ENCODE measurements at regions not wholly inside any gene's neighbourhood (a gene's known extent, or its start where the extent isn't known, plus 50 kb on each side); places are given as distances from the start of the nearest gene placed in this dataset.

- intact Hi-C loops (cut with DNase I; ENCODE audit: low total_unique reads), result no loop called here
- H3K4me3 ChIP-seq, result no peak overlapping the region
- no peak for DNase-seq (ENCODE audit: low spot score in 2 of 2)
- H3K27ac ChIP-seq, result peak overlapping the region; percentile 53 to 61
- H3K9me3 ChIP-seq, result no peaks in the 10 kb centered on the region
- no peaks in the 10 kb centered on the region for H3K27me3 ChIP-seq
- H3K36me3 ChIP-seq, result no peaks in the 10 kb centered on the region
- no peaks in the 10 kb centered on the region for H3K4me1 ChIP-seq
- TF ChIP-seq CTCF (IDR thresholded peaks at IDR 0.05) (no peak), POLR2A (IDR thresholded peaks at IDR 0.05) (no peak), POLR2AphosphoS5 (IDR thresholded peaks at IDR 0.05) (no peak)
These were observed 209.1 kb upstream of the JADE1 start for GRCh38 chr4:128600410-128600809.

DNA sequence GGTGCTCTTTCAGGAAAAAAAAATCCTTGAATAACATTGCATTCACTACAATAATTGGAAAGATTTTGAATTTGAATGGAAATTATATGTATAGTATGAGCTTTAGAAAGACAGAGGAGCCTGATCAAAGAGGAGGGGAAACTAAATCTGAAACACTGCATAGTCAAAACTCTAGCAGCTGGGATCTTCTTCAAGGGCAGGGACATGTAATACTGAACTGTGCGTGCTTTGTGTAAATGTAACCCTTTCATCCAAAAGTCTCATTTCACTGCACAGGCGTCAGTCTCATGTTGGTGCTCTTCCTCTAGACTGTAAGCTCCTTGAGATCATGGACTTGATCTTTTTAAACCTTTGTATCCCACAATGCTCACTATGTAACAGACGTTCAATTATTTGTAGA lies 212.0 kb upstream of the JADE1 start:
- Histone ChIP-seq H3K36me3 (no peaks in the 10 kb centered on the region), H3K9me3 (no peaks in the 10 kb centered on the region), H3K27ac (no peak overlapping the region), H3K4me3 (no peak overlapping the region), H3K27me3 (no peaks in the 10 kb centered on the region), H3K4me1 (no peaks in the 10 kb centered on the region)
- no peak for DNase-seq (ENCODE audit: low spot score in 2 of 2)
- TF ChIP-seq POLR2A (IDR thresholded peaks at IDR 0.05) (no peak), POLR2AphosphoS5 (IDR thresholded peaks at IDR 0.05) (no peak), CTCF (IDR thresholded peaks at IDR 0.05) (no peak)
- intact Hi-C loops (cut with DNase I; ENCODE audit: low total_unique reads), result no loop called here

GRCh38 chr4:128596853-128597252 lies 212.6 kb upstream of the JADE1 start:
- Histone ChIP-seq H3K27ac (no peak overlapping the region), H3K4me1 (no peaks in the 10 kb centered on the region), H3K36me3 (no peaks in the 10 kb centered on the region), H3K4me3 (no peak overlapping the region), H3K27me3 (no peaks in the 10 kb centered on the region), H3K9me3 (no peaks in the 10 kb centered on the region)
- no peak for DNase-seq (ENCODE audit: low spot score in 2 of 2)
- intact Hi-C loops (cut with DNase I; ENCODE audit: low total_unique reads), result no loop called here
- TF ChIP-seq POLR2AphosphoS5 (IDR thresholded peaks at IDR 0.05), result no peak
- TF ChIP-seq POLR2A (IDR thresholded peaks at IDR 0.05), result no peak
- TF ChIP-seq CTCF (IDR thresholded peaks at IDR 0.05), result no peak

GRCh38 chr4:128596115-128596514 lies 213.4 kb upstream of the JADE1 start:
- H3K4me1 ChIP-seq, result no peaks in the 10 kb centered on the region
- no peaks in the 10 kb centered on the region for H3K9me3 ChIP-seq
- H3K4me3 ChIP-seq, result no peak overlapping the region
- no peak overlapping the region for H3K27ac ChIP-seq
- no peak for TF ChIP-seq CTCF (IDR thresholded peaks at IDR 0.05)
- no peak for TF ChIP-seq POLR2A (IDR thresholded peaks at IDR 0.05)
- TF ChIP-seq POLR2AphosphoS5 (IDR thresholded peaks at IDR 0.05), result no peak
- intact Hi-C loops (cut with DNase I; ENCODE audit: low total_unique reads), result no loop called here
- no peaks in the 10 kb centered on the region for H3K36me3 ChIP-seq
- no peaks in the 10 kb centered on the region for H3K27me3 ChIP-seq
- no peak for DNase-seq (ENCODE audit: low spot score in 2 of 2)

DNA sequence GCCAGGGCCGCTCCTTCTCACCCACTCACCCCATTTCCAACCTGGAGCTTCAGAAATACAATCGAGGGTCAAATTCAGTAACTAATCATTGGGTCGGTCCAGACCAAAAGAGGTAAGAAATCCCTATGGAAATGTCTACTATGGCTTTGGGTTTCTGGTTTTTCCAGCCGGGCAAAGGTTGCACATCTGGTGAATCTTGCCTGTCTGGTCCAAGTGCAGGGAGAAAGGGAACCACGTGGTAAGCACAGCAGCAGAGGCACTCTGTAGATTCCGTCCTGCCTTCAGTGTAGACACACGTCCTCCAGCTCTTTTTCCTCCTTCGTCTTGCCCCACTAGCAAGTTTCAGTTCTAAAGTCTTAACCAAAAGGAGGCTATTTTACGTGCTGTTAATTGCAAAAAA lies 218.0 kb upstream of the JADE1 start:
- H3K36me3 ChIP-seq, result no peaks in the 10 kb centered on the region

More for the DNA sequence above, 218.0 kb upstream of the JADE1 start:
- no peaks in the 10 kb centered on the region for H3K9me3 ChIP-seq
- no peak for TF ChIP-seq POLR2AphosphoS5 (IDR thresholded peaks at IDR 0.05)
- no peak for TF ChIP-seq POLR2A (IDR thresholded peaks at IDR 0.05)
- no peak for TF ChIP-seq CTCF (IDR thresholded peaks at IDR 0.05)
- intact Hi-C loops (cut with DNase I; ENCODE audit: low total_unique reads), result no loop called here
- no peaks in the 10 kb centered on the region for H3K4me1 ChIP-seq
- no peak overlapping the region for H3K4me3 ChIP-seq
- H3K27me3 ChIP-seq, result no peaks in the 10 kb centered on the region
- no peak for DNase-seq (ENCODE audit: low spot score in 2 of 2)
- H3K27ac ChIP-seq, result no peak overlapping the region

Measured in breast epithelium (tissue), 4 donors.